Endodermal cell (in vitro differentiated cells): ENCODE measurements at regions not wholly inside any gene's neighbourhood (a gene's known extent, or its start where the extent isn't known, plus 50 kb on each side); places are given as distances from the start of the nearest gene placed in this dataset.

Experiments used
- DNase-seq: peaks from one replicate; pipeline ENCODE4 v3.0.0-alpha.2; 2017
- H3K27ac ChIP-seq: 2 replicates; pipeline ENCODE4 v1.5.1; 2013; ENCODE audit warnings: mild to moderate bottlenecking, low read depth, low read length, moderate library complexity
- H3K27me3 ChIP-seq: 2 replicates; pipeline ENCODE4 v1.6.1; 2013; ENCODE audit warnings: mild to moderate bottlenecking, low read length, moderate library complexity; ENCODE audit not compliant: insufficient read depth, control insufficient read depth, poor library complexity, severe bottlenecking
- H3K36me3 ChIP-seq: 2 replicates; pipeline ENCODE4 v1.7.0; 2013; ENCODE audit warnings: mild to moderate bottlenecking, low read length, moderate library complexity; ENCODE audit not compliant: control insufficient read depth, insufficient read depth
- H3K4me1 ChIP-seq: one replicate; pipeline ENCODE4 v1.7.0; 2013; ENCODE audit warnings: low read length; ENCODE audit not compliant: control insufficient read depth, insufficient read depth
- H3K4me3 ChIP-seq: 2 replicates; pipeline ENCODE4 v1.5.1; 2013; ENCODE audit warnings: mild to moderate bottlenecking, low read length, moderate library complexity
- H3K9ac ChIP-seq: 2 replicates; pipeline ENCODE4 v1.6.1; 2013; ENCODE audit warnings: mild to moderate bottlenecking, low read length, moderate library complexity; ENCODE audit not compliant: poor library complexity, severe bottlenecking; ENCODE audit errors: extremely low read depth
- H3K9me3 ChIP-seq: 2 replicates; pipeline ENCODE4 v1.6.1; 2013; ENCODE audit warnings: mild to moderate bottlenecking, low read length, moderate library complexity; ENCODE audit not compliant: control insufficient read depth
- H3K27ac Mint-ChIP-seq: 2 replicates; pipeline ENCODE4 v1.8.0; 2020; ENCODE audit warnings: mixed read lengths
- H3K27me3 Mint-ChIP-seq: 2 replicates; pipeline ENCODE4 v1.8.0; 2021; ENCODE audit warnings: mild to moderate bottlenecking, mixed read lengths; ENCODE audit not compliant: insufficient read depth
- H3K36me3 Mint-ChIP-seq: 2 replicates; pipeline ENCODE4 v1.8.0; 2020; ENCODE audit warnings: low read depth, mixed read lengths
- H3K4me1 Mint-ChIP-seq: 2 replicates; pipeline ENCODE4 v1.8.0; 2020; ENCODE audit warnings: mixed read lengths
- H3K4me3 Mint-ChIP-seq: 2 replicates; pipeline ENCODE4 v1.8.0; 2020; ENCODE audit warnings: mild to moderate bottlenecking, moderate library complexity, mixed read lengths
- H3K9me3 Mint-ChIP-seq: 2 replicates; pipeline ENCODE4 v1.8.0; 2020; ENCODE audit warnings: mild to moderate bottlenecking, mixed read lengths
- CTCF ChIP-seq: fragments of 200-600 bp; sonication (generic); conservative IDR thresholded peaks from 2 replicates; pipeline ENCODE4 v1.5.0; 2021; ENCODE audit warnings: antibody characterized with exemption, mild to moderate bottlenecking
- WGBS, 2 experiments: methylation state at CpG; one replicate each; pipeline versions ENCODE4 v1.1.5 to v1.1.7; 2013; ENCODE audit warnings: missing lambda C conversion rate in 2 of 2, mixed read lengths in 1 of 2; ENCODE audit not compliant: insufficient coverage in 1 of 2, insufficient read length in 1 of 2; 5-methylcytosine and 5-hydroxymethylcytosine counted together

- no peaks in the 10 kb centered on the region for H3K9me3 Mint-ChIP-seq
- 90 to 100% methylated on average over 2 of the region's 2 CpGs for WGBS, 2 experiments
- H3K9ac ChIP-seq = no peak overlapping the region
Observed at GRCh38 chr13:62243106-62243505, 827.5 kb upstream of the PCDH20 start.

GRCh38 chr13:62234780-62235440 lies 819.3 kb upstream of the PCDH20 start:
- H3K9ac ChIP-seq = no peak overlapping the region
- no peaks in the 10 kb centered on the region for H3K27me3 ChIP-seq
- H3K36me3 Mint-ChIP-seq = no peaks in the 10 kb centered on the region
- no peaks in the 10 kb centered on the region for H3K4me1 ChIP-seq
- H3K9me3 ChIP-seq = no peaks in the 10 kb centered on the region
- no peaks in the 10 kb centered on the region for H3K4me1 Mint-ChIP-seq
- H3K27ac ChIP-seq = no peak overlapping the region
- no peaks in the 10 kb centered on the region for H3K36me3 ChIP-seq
- no peaks in the 10 kb centered on the region for H3K27me3 Mint-ChIP-seq
- DNase-seq = no peak
- no peak overlapping the region for H3K27ac Mint-ChIP-seq
- H3K9me3 Mint-ChIP-seq = no peaks in the 10 kb centered on the region
- no peak overlapping the region for H3K4me3 Mint-ChIP-seq
- WGBS, 2 experiments = 100% methylated on average over 2 of the region's 2 CpGs; no CpG with 5 or more reads in 1 of the 2 experiments
- TF ChIP-seq CTCF = no peak
- H3K4me3 ChIP-seq = no peak overlapping the region

More at GRCh38 chr13:62243106-62243505, 827.5 kb upstream of the PCDH20 start:
- TF ChIP-seq CTCF = no peak
- Histone ChIP-seq H3K36me3 (no peaks in the 10 kb centered on the region), H3K4me3 (no peak overlapping the region), H3K27me3 (no peaks in the 10 kb centered on the region), H3K9me3 (no peaks in the 10 kb centered on the region), H3K27ac (no peak overlapping the region), H3K4me1 (no peaks in the 10 kb centered on the region)
- DNase-seq = no peak
- Mint-ChIP-seq H3K36me3 (no peaks in the 10 kb centered on the region), H3K27ac (no peak overlapping the region), H3K27me3 (no peaks in the 10 kb centered on the region), H3K4me3 (no peak overlapping the region), H3K4me1 (no peaks in the 10 kb centered on the region)

- Mint-ChIP-seq H3K4me3 (no peak overlapping the region), H3K4me1 (peaks cover 8% of the 10 kb centered on the region), H3K36me3 (no peaks in the 10 kb centered on the region), H3K9me3 (peaks cover 6% of the 10 kb centered on the region), H3K27ac (no peak overlapping the region), H3K27me3 (no peaks in the 10 kb centered on the region)
- TF ChIP-seq CTCF = no peak
- Histone ChIP-seq H3K27me3 (no peaks in the 10 kb centered on the region), H3K9me3 (peaks cover 4% of the 10 kb centered on the region), H3K4me1 (no peaks in the 10 kb centered on the region), H3K36me3 (no peaks in the 10 kb centered on the region), H3K4me3 (no peak overlapping the region), H3K9ac (no peak overlapping the region), H3K27ac (no peak overlapping the region)
- DNase-seq = no peak
- 88 to 97% methylated on average over 3 of the region's 3 CpGs for WGBS, 2 experiments
Observed at GRCh38 chr13:62210951-62211350, 795.3 kb upstream of the PCDH20 start.
